ENCODE measurements at regions not wholly inside any gene's neighbourhood (a gene's known extent, or its start where the extent isn't known, plus 50 kb on each side); places are given as distances from the start of the nearest gene placed in this dataset.
"Not testable (repeated sequence)": the region's sequence is repeated elsewhere in the genome, so short reads cannot be mapped to it uniquely, and the experiment has no call there.

- no peak for TF ChIP-seq CTCF (IDR thresholded peaks at IDR 0.05)
- DNase-seq, result no peak
- H3K27ac ChIP-seq, result no peak overlapping the region
- ATAC-seq, result no peak
- H3K36me3 ChIP-seq, result no peaks in the 10 kb centered on the region
- no peaks in the 10 kb centered on the region for H3K9me3 ChIP-seq
- no peak overlapping the region for H3K4me3 ChIP-seq
- intact Hi-C loops (cut with DNase I), result no loop called here
- H3K4me1 ChIP-seq, result no peaks in the 10 kb centered on the region
- no peaks in the 10 kb centered on the region for H3K27me3 ChIP-seq (ENCODE audit: low read depth)
Observed at GRCh38 chr9:32177396-32177795, 207.0 kb upstream of the ACO1 start.

- Histone ChIP-seq H3K27ac (no peak overlapping the region), H3K36me3 (no peaks in the 10 kb centered on the region), H3K4me1 (no peaks in the 10 kb centered on the region), H3K9me3 (no peaks in the 10 kb centered on the region), H3K4me3 (no peak overlapping the region), H3K27me3 (ENCODE audit: low read depth) (no peaks in the 10 kb centered on the region)
- intact Hi-C loops (cut with DNase I), result no loop called here
- ATAC-seq, result peak; percentile 36 to 55
- no peak for DNase-seq
- no peak for TF ChIP-seq CTCF (IDR thresholded peaks at IDR 0.05)
Observed at GRCh38 chr9:32180597-32180996, 203.8 kb upstream of the ACO1 start.

- no peaks in the 10 kb centered on the region for H3K27me3 ChIP-seq (ENCODE audit: low read depth)
- no peaks in the 10 kb centered on the region for H3K4me1 ChIP-seq
- H3K36me3 ChIP-seq, result no peaks in the 10 kb centered on the region
- TF ChIP-seq CTCF (IDR thresholded peaks at IDR 0.05), result no peak
- ATAC-seq, result no peak
- DNase-seq, result no peak
- H3K27ac ChIP-seq, result no peak overlapping the region
- intact Hi-C loops (cut with DNase I), result no loop called here
- no peak overlapping the region for H3K4me3 ChIP-seq
- H3K9me3 ChIP-seq, result no peaks in the 10 kb centered on the region
Observed at GRCh38 chr9:32200241-32200640, 184.2 kb upstream of the ACO1 start.

GRCh38 chr9:32200896-32201295, 183.5 kb upstream of the ACO1 start:
- DNase-seq, result no peak
- H3K36me3 ChIP-seq, result no peaks in the 10 kb centered on the region
- H3K9me3 ChIP-seq, result no peaks in the 10 kb centered on the region
- no peak for ATAC-seq
- intact Hi-C loops (cut with DNase I), result no loop called here
- no peaks in the 10 kb centered on the region for H3K4me1 ChIP-seq
- no peak overlapping the region for H3K27ac ChIP-seq
- H3K27me3 ChIP-seq (ENCODE audit: low read depth), result no peaks in the 10 kb centered on the region
- H3K4me3 ChIP-seq, result no peak overlapping the region
- TF ChIP-seq CTCF (IDR thresholded peaks at IDR 0.05), result no peak

GRCh38 chr9:32209164-32209563, 175.3 kb upstream of the ACO1 start:
- H3K27ac ChIP-seq; H3K27me3 ChIP-seq (ENCODE audit: low read depth); DNase-seq; H3K36me3 ChIP-seq; intact Hi-C loops (cut with DNase I); ATAC-seq; H3K9me3 ChIP-seq; H3K4me3 ChIP-seq; H3K4me1 ChIP-seq: not testable (repeated sequence)

GRCh38 chr9:32218100-32218767, 166.2 kb upstream of the ACO1 start:
- Histone ChIP-seq H3K4me3 (no peak overlapping the region), H3K9me3 (no peaks in the 10 kb centered on the region), H3K36me3 (no peaks in the 10 kb centered on the region), H3K27ac (no peak overlapping the region), H3K4me1 (no peaks in the 10 kb centered on the region), H3K27me3 (ENCODE audit: low read depth) (no peaks in the 10 kb centered on the region)
- DNase-seq, result no peak
- intact Hi-C loops (cut with DNase I), result no loop called here
- ATAC-seq, result no peak
- TF ChIP-seq CTCF (IDR thresholded peaks at IDR 0.05), result no peak
